ENCODE measurements at regions not wholly inside any gene's neighbourhood (a gene's known extent, or its start where the extent isn't known, plus 50 kb on each side); places are given as distances from the start of the nearest gene placed in this dataset.

GRCh38 chr13:81498969-81499368 lies 1158.0 kb upstream of the SPRY2 start:
- Histone ChIP-seq H3K27ac (ENCODE audit: low read length) (no peak overlapping the region), H3K4me3 (ENCODE audit: low read length in 2 of 2) (no peak overlapping the region), H3K9me3 (ENCODE audit: control insufficient read depth in 2 of 2, low read length in 2 of 2) (no peaks in the 10 kb centered on the region), H3K27me3 (ENCODE audit: control insufficient read depth in 1 of 2, insufficient read depth in 2 of 2, low read length in 2 of 2) (no peaks in the 10 kb centered on the region), H3K36me3 (ENCODE audit: control insufficient read depth in 2 of 2, insufficient read depth in 2 of 2, low read length in 2 of 2) (no peaks in the 10 kb centered on the region), H3K4me1 (ENCODE audit: control insufficient read depth, insufficient read depth, low read length) (no peaks in the 10 kb centered on the region), H3K9ac (ENCODE audit: low read length in 2 of 2) (no peak overlapping the region)

DNA sequence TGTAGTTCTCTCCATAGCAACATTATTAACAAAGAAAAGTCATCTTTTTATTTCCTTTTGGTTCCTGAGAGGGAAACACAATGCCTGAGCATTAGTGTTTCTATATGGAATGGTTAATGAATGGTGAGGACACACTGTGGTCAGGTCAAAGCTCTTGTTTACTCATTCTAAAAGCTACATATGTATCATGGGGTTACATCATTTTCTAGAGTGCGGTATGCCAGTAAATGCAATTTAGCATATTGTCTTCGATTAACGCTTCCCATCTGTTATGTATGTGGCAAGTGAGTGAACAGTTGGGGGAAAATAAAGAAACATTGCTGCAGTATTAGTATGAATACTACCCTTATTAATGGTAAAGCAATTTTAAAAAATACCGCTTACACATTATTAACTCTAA lies 1152.2 kb upstream of the SPRY2 start:
- H3K27ac ChIP-seq (ENCODE audit: low read length): no peak overlapping the region

GRCh38 chr13:81492449-81492848 lies 1151.5 kb upstream of the SPRY2 start:
- H3K4me3 ChIP-seq (ENCODE audit: low read length in 2 of 2): no peak overlapping the region
- H3K36me3 ChIP-seq (ENCODE audit: control insufficient read depth in 2 of 2, insufficient read depth in 2 of 2, low read length in 2 of 2): no peaks in the 10 kb centered on the region
- no peaks in the 10 kb centered on the region for H3K9me3 ChIP-seq (ENCODE audit: control insufficient read depth in 2 of 2, low read length in 2 of 2)
- H3K4me1 ChIP-seq (ENCODE audit: control insufficient read depth, insufficient read depth, low read length): no peaks in the 10 kb centered on the region
- no peak overlapping the region for H3K27ac ChIP-seq (ENCODE audit: low read length)
- no peaks in the 10 kb centered on the region for H3K27me3 ChIP-seq (ENCODE audit: control insufficient read depth in 1 of 2, insufficient read depth in 2 of 2, low read length in 2 of 2)
- H3K9ac ChIP-seq (ENCODE audit: low read length in 2 of 2): no peak overlapping the region

More for the DNA sequence above, 1152.2 kb upstream of the SPRY2 start:
- Histone ChIP-seq H3K9ac (ENCODE audit: low read length in 2 of 2) (no peak overlapping the region), H3K36me3 (ENCODE audit: control insufficient read depth in 2 of 2, insufficient read depth in 2 of 2, low read length in 2 of 2) (no peaks in the 10 kb centered on the region), H3K4me1 (ENCODE audit: control insufficient read depth, insufficient read depth, low read length) (no peaks in the 10 kb centered on the region), H3K27me3 (ENCODE audit: control insufficient read depth in 1 of 2, insufficient read depth in 2 of 2, low read length in 2 of 2) (no peaks in the 10 kb centered on the region), H3K9me3 (ENCODE audit: control insufficient read depth in 2 of 2, low read length in 2 of 2) (no peaks in the 10 kb centered on the region), H3K4me3 (ENCODE audit: low read length in 2 of 2) (no peak overlapping the region)

DNA sequence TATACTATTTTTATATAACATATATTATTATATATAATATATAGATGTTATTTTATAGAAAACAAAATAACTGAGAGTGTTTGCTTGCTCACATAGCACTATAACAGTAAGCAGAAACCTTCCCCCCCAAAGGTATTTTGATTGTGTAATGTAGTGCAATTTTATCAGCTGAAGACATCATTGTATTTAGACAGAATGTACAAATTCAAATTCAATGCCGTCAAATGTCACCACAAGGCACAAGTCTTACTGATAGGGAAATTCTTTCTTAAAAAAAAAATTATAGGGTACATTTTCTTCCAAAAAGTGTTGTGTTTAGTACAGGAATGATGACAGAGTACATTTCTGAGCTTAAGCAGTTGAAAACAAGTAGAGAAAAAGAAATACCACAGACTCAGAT lies 1147.1 kb upstream of the SPRY2 start:
- Histone ChIP-seq H3K27ac (ENCODE audit: low read length) (no peak overlapping the region), H3K27me3 (ENCODE audit: control insufficient read depth in 1 of 2, insufficient read depth in 2 of 2, low read length in 2 of 2) (no peaks in the 10 kb centered on the region), H3K9me3 (ENCODE audit: control insufficient read depth in 2 of 2, low read length in 2 of 2) (no peaks in the 10 kb centered on the region), H3K9ac (ENCODE audit: low read length in 2 of 2) (no peak overlapping the region), H3K4me1 (ENCODE audit: control insufficient read depth, insufficient read depth, low read length) (no peaks in the 10 kb centered on the region), H3K4me3 (ENCODE audit: low read length in 2 of 2) (no peak overlapping the region), H3K36me3 (ENCODE audit: control insufficient read depth in 2 of 2, insufficient read depth in 2 of 2, low read length in 2 of 2) (no peaks in the 10 kb centered on the region)

- H3K36me3 ChIP-seq (ENCODE audit: control insufficient read depth in 2 of 2, insufficient read depth in 2 of 2, low read length in 2 of 2): no peaks in the 10 kb centered on the region
- no peak overlapping the region for H3K27ac ChIP-seq (ENCODE audit: low read length)
- no peaks in the 10 kb centered on the region for H3K4me1 ChIP-seq (ENCODE audit: control insufficient read depth, insufficient read depth, low read length)
- H3K9ac ChIP-seq (ENCODE audit: low read length in 2 of 2): no peak overlapping the region
- H3K9me3 ChIP-seq (ENCODE audit: control insufficient read depth in 2 of 2, low read length in 2 of 2): no peaks in the 10 kb centered on the region
- no peak overlapping the region for H3K4me3 ChIP-seq (ENCODE audit: low read length in 2 of 2)
- no peaks in the 10 kb centered on the region for H3K27me3 ChIP-seq (ENCODE audit: control insufficient read depth in 1 of 2, insufficient read depth in 2 of 2, low read length in 2 of 2)
These were observed 1146.2 kb upstream of the SPRY2 start for GRCh38 chr13:81487151-81487550.

DNA sequence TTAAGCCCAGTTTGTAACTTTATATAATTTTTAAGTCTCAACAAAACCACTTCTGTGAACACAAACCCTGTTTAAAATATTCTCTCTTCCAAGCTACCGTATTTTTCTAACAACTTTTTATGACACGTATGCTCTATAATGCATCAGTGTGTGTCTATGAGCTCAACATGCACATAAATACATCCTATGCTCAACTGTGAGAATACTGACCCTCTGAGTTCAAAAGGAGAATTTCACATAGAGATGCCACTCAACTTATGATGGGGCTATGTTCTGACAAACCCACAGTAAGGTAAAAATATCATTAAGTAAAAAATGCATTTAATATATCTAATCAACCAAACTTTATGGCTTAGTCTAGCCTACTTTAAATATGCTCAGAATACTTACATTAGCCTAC lies 1139.7 kb upstream of the SPRY2 start:
- H3K36me3 ChIP-seq (ENCODE audit: control insufficient read depth in 2 of 2, insufficient read depth in 2 of 2, low read length in 2 of 2): no peaks in the 10 kb centered on the region
- no peaks in the 10 kb centered on the region for H3K4me1 ChIP-seq (ENCODE audit: control insufficient read depth, insufficient read depth, low read length)
- no peaks in the 10 kb centered on the region for H3K27me3 ChIP-seq (ENCODE audit: control insufficient read depth in 1 of 2, insufficient read depth in 2 of 2, low read length in 2 of 2)
- H3K27ac ChIP-seq (ENCODE audit: low read length): no peak overlapping the region
- no peak overlapping the region for H3K9ac ChIP-seq (ENCODE audit: low read length in 2 of 2)
- H3K4me3 ChIP-seq (ENCODE audit: low read length in 2 of 2): no peak overlapping the region
- H3K9me3 ChIP-seq (ENCODE audit: control insufficient read depth in 2 of 2, low read length in 2 of 2): no peaks in the 10 kb centered on the region

DNA sequence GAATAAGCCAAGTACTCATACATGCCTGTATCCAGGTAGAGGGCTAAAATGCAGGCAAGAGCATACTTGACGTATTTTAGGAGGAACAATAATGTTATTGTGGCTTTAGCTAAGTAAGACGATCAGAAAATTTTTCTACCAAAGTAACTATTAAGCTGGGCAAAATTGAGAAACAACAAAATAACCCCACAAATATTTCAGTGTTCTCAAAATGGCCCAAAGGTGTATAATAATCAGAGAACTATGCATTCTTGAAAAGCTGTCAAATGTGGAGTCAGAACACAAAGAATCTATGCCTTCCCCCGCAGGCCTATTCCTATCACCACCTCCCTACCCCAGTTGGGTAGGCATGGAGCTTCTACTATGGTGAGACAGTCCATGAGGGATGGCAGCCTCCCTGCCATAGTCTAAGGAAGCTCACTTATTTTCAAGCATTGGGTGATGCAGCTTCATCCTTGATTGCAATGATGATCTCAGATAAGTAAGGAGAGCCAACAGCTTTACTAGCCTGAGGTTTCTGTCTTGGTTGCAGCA lies 1132.5 kb upstream of the SPRY2 start:
- H3K36me3 ChIP-seq (ENCODE audit: control insufficient read depth in 2 of 2, insufficient read depth in 2 of 2, low read length in 2 of 2): no peaks in the 10 kb centered on the region
- H3K4me3 ChIP-seq (ENCODE audit: low read length in 2 of 2): no peak overlapping the region
- no peaks in the 10 kb centered on the region for H3K27me3 ChIP-seq (ENCODE audit: control insufficient read depth in 1 of 2, insufficient read depth in 2 of 2, low read length in 2 of 2)
- H3K9ac ChIP-seq (ENCODE audit: low read length in 2 of 2): no peak overlapping the region
- H3K9me3 ChIP-seq (ENCODE audit: control insufficient read depth in 2 of 2, low read length in 2 of 2): no peaks in the 10 kb centered on the region
- H3K4me1 ChIP-seq (ENCODE audit: control insufficient read depth, insufficient read depth, low read length): no peaks in the 10 kb centered on the region
- no peak overlapping the region for H3K27ac ChIP-seq (ENCODE audit: low read length)

GRCh38 chr13:81458170-81458569 lies 1117.2 kb upstream of the SPRY2 start:
- Histone ChIP-seq H3K9ac (ENCODE audit: low read length in 2 of 2) (no peak overlapping the region), H3K27me3 (ENCODE audit: control insufficient read depth in 1 of 2, insufficient read depth in 2 of 2, low read length in 2 of 2) (no peaks in the 10 kb centered on the region), H3K27ac (ENCODE audit: low read length) (no peak overlapping the region), H3K9me3 (ENCODE audit: control insufficient read depth in 2 of 2, low read length in 2 of 2) (no peaks in the 10 kb centered on the region), H3K36me3 (ENCODE audit: control insufficient read depth in 2 of 2, insufficient read depth in 2 of 2, low read length in 2 of 2) (no peaks in the 10 kb centered on the region), H3K4me1 (ENCODE audit: control insufficient read depth, insufficient read depth, low read length) (no peaks in the 10 kb centered on the region), H3K4me3 (ENCODE audit: low read length in 2 of 2) (no peak overlapping the region)

GRCh38 chr13:81446441-81446840 lies 1105.5 kb upstream of the SPRY2 start:
- no peak overlapping the region for H3K27ac ChIP-seq (ENCODE audit: low read length)
- H3K36me3 ChIP-seq (ENCODE audit: control insufficient read depth in 2 of 2, insufficient read depth in 2 of 2, low read length in 2 of 2): no peaks in the 10 kb centered on the region
- H3K9ac ChIP-seq (ENCODE audit: low read length in 2 of 2): no peak overlapping the region
- no peaks in the 10 kb centered on the region for H3K27me3 ChIP-seq (ENCODE audit: control insufficient read depth in 1 of 2, insufficient read depth in 2 of 2, low read length in 2 of 2)
- H3K4me3 ChIP-seq (ENCODE audit: low read length in 2 of 2): no peak overlapping the region
- H3K4me1 ChIP-seq (ENCODE audit: control insufficient read depth, insufficient read depth, low read length): no peaks in the 10 kb centered on the region
- H3K9me3 ChIP-seq (ENCODE audit: control insufficient read depth in 2 of 2, low read length in 2 of 2): no peaks in the 10 kb centered on the region

DNA sequence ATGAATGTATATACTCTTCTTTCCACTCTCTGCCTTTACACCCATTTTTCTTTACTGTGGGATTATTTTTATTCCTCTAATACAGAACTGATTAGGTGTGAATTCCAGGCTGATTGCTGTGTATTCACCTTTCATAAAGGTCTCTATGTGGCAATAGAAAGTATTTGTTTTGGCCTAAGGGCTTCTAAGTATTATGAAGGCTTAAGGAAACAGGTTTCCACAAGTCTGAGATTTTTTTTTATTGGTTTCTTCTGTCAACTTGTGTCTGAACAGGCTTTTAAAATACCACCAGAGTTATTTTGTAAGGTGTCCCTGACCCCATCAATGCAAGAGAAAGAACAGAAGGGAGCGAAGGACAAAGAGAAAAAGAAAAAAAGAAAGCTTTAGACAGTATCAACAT lies 1102.0 kb upstream of the SPRY2 start:
- H3K9me3 ChIP-seq (ENCODE audit: control insufficient read depth in 2 of 2, low read length in 2 of 2): no peaks in the 10 kb centered on the region
- H3K27ac ChIP-seq (ENCODE audit: low read length): no peak overlapping the region
- H3K4me1 ChIP-seq (ENCODE audit: control insufficient read depth, insufficient read depth, low read length): no peaks in the 10 kb centered on the region
- no peak overlapping the region for H3K4me3 ChIP-seq (ENCODE audit: low read length in 2 of 2)
- no peak overlapping the region for H3K9ac ChIP-seq (ENCODE audit: low read length in 2 of 2)
- no peaks in the 10 kb centered on the region for H3K36me3 ChIP-seq (ENCODE audit: control insufficient read depth in 2 of 2, insufficient read depth in 2 of 2, low read length in 2 of 2)
- no peaks in the 10 kb centered on the region for H3K27me3 ChIP-seq (ENCODE audit: control insufficient read depth in 1 of 2, insufficient read depth in 2 of 2, low read length in 2 of 2)

DNA sequence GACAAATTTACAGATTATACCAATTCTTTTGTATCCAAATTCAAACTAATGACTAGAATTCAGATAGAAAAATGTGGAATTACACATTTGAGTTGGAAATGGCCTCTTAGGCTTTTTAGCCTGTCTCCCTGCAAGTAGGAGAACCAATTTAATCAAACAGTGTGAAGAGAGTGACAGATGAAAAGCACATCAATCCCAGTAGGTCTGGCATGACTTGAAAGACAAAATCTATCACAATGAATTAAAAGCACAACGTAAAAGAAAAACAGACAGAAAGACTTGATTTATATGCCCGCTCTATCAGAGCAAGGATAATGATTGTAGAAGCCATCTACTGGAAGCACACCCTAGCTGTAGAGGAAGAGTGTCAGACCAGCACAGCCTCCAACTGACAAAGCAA lies 1084.4 kb upstream of the SPRY2 start:
- no peak overlapping the region for H3K9ac ChIP-seq (ENCODE audit: low read length in 2 of 2)
- H3K9me3 ChIP-seq (ENCODE audit: control insufficient read depth in 2 of 2, low read length in 2 of 2): no peaks in the 10 kb centered on the region
- H3K4me3 ChIP-seq (ENCODE audit: low read length in 2 of 2): no peak overlapping the region
- no peaks in the 10 kb centered on the region for H3K4me1 ChIP-seq (ENCODE audit: control insufficient read depth, insufficient read depth, low read length)
- H3K36me3 ChIP-seq (ENCODE audit: control insufficient read depth in 2 of 2, insufficient read depth in 2 of 2, low read length in 2 of 2): no peaks in the 10 kb centered on the region
- no peak overlapping the region for H3K27ac ChIP-seq (ENCODE audit: low read length)
- H3K27me3 ChIP-seq (ENCODE audit: control insufficient read depth in 1 of 2, insufficient read depth in 2 of 2, low read length in 2 of 2): no peaks in the 10 kb centered on the region

Measured in stomach smooth muscle (tissue), 2 donors.